Spinal cord (tissue), 9 donors: ENCODE measurements at regions not wholly inside any gene's neighbourhood (a gene's known extent, or its start where the extent isn't known, plus 50 kb on each side); places are given as distances from the start of the nearest gene placed in this dataset.

Source experiments
- DNase-seq, 6 donors: peaks; one replicate each; pipeline versions ENCODE4 v3.0.0 to v3.0.0-alpha.2; 2013 to 2015; ENCODE audit warnings: low spot score in 6 of 6, low read depth in 4 of 6
- H3K27ac ChIP-seq: one replicate; pipeline ENCODE4 v1.5.1; 2013; ENCODE audit warnings: low read depth, low read length, control low read depth
- H3K27me3 ChIP-seq: one replicate; pipeline ENCODE4 v1.6.1; 2013; ENCODE audit warnings: low read length; ENCODE audit not compliant: control insufficient read depth, insufficient read depth
- H3K36me3 ChIP-seq: one replicate; pipeline ENCODE4 v1.6.1; 2013; ENCODE audit warnings: low read length; ENCODE audit not compliant: control insufficient read depth, insufficient read depth
- H3K4me1 ChIP-seq: one replicate; pipeline ENCODE4 v1.6.1; 2013; ENCODE audit warnings: low read length; ENCODE audit not compliant: control insufficient read depth, insufficient read depth
- H3K4me3 ChIP-seq: one replicate; pipeline ENCODE4 v1.5.1; 2013; ENCODE audit warnings: low read depth, low read length, control low read depth
- H3K9me3 ChIP-seq: one replicate; pipeline ENCODE4 v1.6.1; 2013; ENCODE audit warnings: low read length; ENCODE audit not compliant: control insufficient read depth, insufficient read depth
- WGBS: methylation state at CpG from one replicate; pipeline ENCODE4 v1.1.5; 2013; ENCODE audit warnings: missing lambda C conversion rate; ENCODE audit not compliant: insufficient coverage; 5-methylcytosine and 5-hydroxymethylcytosine counted together
- donor health status: healthy.

DNA sequence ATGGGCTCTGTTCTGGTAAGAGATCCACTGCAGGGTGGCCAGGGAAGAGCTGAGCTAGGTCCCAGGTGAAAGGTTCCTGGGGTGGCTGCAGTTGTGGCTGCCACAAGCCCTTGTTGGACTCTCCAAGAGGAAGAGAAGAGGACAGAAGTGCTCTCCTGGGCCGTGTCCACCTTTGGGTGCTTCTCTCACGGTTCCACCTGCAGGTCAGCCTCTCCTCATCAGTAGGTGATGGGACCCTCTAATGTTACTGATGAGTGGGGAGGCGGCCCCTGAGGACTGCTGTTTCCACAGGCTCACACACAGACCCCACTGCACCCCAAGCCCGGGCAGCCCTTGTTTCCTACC, 804.9 kb downstream of the BRD1 start:
- no peak for DNase-seq
- Histone ChIP-seq H3K36me3 (no peaks in the 10 kb centered on the region), H3K27ac (no peak overlapping the region), H3K27me3 (no peaks in the 10 kb centered on the region), H3K9me3 (no peaks in the 10 kb centered on the region), H3K4me1 (peaks cover 33% of the 10 kb centered on the region), H3K4me3 (no peak overlapping the region)
- 100% methylated on average over 2 of the region's 4 CpGs for WGBS

DNA sequence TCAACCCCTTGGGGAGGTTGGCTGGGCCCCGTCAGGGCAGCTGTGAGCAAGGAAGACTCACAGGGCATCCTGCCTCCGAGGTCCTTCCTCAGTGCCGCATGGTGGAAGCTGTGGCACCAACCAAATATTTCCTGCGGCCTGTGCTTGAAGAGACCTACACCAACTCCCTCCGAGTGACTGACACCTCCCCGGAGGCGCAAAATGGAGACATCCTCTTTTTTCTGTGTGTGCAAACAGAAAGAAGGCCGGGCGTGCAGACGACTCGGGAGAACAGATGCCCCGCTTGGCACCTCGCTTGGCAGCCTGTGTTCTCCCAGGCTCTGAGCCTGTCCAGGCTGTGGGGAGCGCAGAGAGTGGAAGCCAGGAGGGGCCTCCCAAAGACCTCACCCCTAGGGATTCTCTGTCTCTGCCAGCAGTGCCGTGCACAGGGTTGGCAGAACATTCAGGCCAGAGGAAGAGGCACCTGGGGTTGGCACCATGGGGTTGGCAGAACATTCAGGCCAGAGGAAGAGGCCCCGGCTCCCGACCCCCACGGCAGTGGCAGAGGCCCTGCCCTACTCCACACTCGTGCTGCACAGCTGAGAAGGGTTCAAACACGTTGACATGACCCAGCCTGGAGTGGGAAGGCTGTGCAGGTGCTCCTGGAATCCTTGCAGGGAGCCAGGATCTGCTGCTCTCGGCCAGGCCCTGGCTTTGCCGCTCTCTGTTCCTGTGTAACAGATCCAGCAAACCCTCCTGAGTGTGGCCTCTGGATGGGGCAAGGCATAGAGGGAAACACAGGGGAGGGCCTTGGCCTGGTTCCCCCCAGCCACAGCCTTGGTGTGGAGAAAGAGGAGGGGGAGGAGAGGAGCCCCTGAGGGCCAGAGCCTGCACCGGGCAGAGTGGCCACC, 805.5 kb downstream of the BRD1 start:
- Histone ChIP-seq H3K4me1 (peaks cover 33% of the 10 kb centered on the region), H3K9me3 (no peaks in the 10 kb centered on the region), H3K4me3 (no peak overlapping the region), H3K27ac (no peak overlapping the region), H3K36me3 (no peaks in the 10 kb centered on the region), H3K27me3 (no peaks in the 10 kb centered on the region)
- WGBS: 72% methylated on average over 16 of the region's 23 CpGs
- peak in 1 of 6 donors; percentile 95 for DNase-seq

DNA sequence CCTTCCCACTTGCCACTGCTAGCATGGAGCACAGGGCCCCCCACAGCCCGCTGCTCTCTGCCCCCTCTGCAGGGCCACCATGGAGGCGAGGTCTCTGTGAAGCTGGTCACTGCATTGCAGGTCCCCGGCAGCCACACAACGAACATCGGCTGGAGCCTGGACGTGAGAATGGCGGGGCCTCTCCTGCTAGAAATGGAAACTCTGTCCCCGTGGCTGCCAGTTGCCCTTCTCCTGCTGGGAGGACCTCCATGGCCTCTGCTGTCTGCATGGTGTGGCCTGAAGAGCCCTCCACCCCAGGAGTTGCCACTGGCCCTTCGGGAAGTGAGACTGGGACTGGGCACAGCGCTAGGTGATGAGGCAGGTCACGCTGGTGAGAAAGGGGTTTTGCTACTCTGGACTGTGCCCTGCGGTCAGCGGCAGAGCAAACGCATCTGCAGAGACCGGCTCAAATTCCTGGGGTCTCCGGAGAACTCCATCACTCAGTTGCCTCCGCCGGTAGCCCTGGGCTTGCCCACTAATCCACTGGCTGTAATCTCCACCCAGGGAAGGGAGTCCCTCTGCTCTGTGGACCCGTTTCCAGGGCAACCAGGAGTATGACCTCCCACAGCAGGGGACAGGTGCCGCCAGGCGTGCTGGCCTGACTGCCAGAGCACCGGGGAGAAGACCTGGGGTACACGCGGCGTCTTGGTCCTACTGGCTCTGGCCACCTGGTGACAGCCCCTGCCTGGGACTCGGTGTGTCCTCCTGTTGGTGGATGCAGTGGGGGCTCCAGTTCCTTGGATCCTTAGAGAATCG, 806.3 kb downstream of the BRD1 start:
- WGBS: 79% methylated on average over 27 of the region's 27 CpGs
- DNase-seq: no peak
- H3K4me3 ChIP-seq: no peak overlapping the region

DNA sequence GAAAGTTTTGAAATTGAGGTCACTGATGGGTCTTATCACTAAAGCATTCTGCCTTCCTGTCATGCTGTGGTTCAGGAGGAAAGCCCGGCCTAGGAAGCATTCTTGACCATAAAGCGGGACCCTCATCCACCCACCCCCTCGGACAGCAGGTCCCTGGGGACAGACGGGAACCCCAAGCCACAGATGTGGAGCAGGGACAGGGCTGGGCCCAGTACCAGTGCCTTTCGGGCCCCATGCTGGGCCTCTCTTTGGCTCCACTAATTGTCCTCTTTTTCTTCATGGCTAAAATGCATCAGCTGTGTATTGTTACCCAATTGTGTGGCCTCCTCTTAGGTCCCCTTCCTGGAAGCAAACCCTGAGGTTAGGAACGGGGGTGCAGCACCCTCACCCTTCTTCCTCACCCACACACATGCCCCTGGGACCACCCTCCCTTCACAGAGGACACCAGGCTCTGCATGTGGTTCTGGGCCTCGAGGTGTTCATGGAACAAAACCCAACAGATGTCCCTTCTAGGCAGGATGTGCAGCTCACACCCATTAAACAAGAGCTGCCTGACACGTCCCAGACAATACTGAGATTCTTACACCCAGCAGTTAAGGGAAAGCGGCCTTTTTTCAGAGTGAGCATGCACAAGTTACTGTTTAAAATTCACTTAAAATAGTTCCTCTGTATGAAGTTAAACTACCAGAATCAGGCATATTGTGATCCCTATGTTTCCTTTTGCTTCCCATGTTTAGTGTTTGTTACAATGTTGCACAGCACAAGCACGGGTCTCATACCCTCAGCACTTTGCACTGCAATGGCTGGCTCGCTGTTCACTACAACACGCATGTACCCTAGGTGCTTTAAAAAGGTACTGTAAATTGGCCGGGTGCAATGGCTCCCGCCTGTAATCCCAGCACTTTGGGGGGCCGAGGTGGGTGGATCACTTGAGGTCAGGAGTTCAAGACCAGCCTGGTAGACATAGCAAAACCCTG, 807.6 kb downstream of the BRD1 start:
- Histone ChIP-seq H3K27ac (no peak overlapping the region), H3K4me1 (peaks cover 27% of the 10 kb centered on the region), H3K27me3 (no peaks in the 10 kb centered on the region), H3K9me3 (no peaks in the 10 kb centered on the region), H3K4me3 (no peak overlapping the region), H3K36me3 (no peaks in the 10 kb centered on the region)
- 85% methylated on average over 11 of the region's 15 CpGs for WGBS
- DNase-seq: no peak

More for the DNA sequence above, 806.3 kb downstream of the BRD1 start:
- Histone ChIP-seq H3K27ac (no peak overlapping the region), H3K36me3 (no peaks in the 10 kb centered on the region), H3K4me1 (peaks cover 31% of the 10 kb centered on the region), H3K27me3 (no peaks in the 10 kb centered on the region), H3K9me3 (no peaks in the 10 kb centered on the region)

DNA sequence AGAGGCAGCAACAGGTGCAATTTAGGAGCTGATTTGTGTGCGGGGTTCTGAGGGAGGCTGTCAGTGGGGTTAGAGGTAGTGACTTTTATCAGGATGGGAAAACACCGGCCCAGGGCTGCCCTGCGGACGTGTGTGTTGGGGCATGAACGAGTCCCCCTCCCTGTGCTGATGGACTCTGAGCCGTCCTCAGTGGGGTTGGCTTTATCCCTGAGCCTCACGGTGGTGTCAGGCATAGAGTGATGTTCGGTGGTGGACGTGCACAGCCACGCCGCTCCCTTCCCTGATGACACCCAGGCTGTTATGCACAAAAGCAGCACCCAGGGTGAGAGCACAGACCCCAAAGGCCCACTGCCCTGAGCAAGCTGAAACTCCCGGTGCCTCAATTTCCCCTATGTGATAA, 809.1 kb downstream of the BRD1 start:
- H3K36me3 ChIP-seq: no peaks in the 10 kb centered on the region
- no peak for DNase-seq
- no peaks in the 10 kb centered on the region for H3K9me3 ChIP-seq
- H3K27me3 ChIP-seq: no peaks in the 10 kb centered on the region
- no peak overlapping the region for H3K4me3 ChIP-seq
- H3K4me1 ChIP-seq: peaks cover 37% of the 10 kb centered on the region
- no peak overlapping the region for H3K27ac ChIP-seq
- 92% methylated on average over 11 of the region's 12 CpGs for WGBS

- no peak for DNase-seq
- no peaks in the 10 kb centered on the region for H3K9me3 ChIP-seq
- no peaks in the 10 kb centered on the region for H3K36me3 ChIP-seq
- H3K27me3 ChIP-seq: peaks cover 2% of the 10 kb centered on the region
- peaks cover 37% of the 10 kb centered on the region for H3K4me1 ChIP-seq
- H3K4me3 ChIP-seq: no peak overlapping the region
- 72% methylated on average over 12 of the region's 21 CpGs for whole genome bisulfite sequencing
- H3K27ac ChIP-seq: no peak overlapping the region
Observed at GRCh38 chr22:49017482-49018329, 810.0 kb downstream of the BRD1 start.

DNA sequence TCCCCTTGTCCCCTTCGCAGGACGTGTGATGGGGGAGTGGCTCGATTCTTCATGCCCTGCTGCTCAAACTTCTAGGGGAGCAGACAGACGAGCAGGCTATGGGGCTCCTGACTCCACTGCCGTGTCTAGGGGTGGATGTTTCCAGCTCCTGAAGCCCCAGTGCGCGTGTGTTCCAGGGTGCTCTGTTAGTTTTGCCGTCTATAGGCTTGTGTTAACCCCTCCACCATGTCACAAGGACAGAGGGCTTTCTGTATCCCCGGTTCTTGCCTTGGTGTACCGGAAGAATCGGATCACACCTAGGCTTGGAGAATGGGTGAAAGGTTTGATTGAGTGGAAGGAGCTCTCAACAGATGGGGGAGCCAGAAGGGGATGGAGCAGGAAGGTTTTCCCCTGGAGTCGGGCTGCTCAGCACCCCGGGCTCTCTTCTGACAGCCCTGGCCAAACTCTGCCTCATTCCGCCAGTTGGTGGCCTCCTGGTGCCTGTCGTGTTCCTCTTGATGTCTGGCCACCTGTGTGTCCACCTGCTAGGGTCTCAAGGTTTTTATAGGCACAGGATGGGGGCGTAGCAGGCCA, 810.7 kb downstream of the BRD1 start:
- WGBS: 82% methylated on average over 15 of the region's 16 CpGs
- DNase-seq: no peak
- Histone ChIP-seq H3K9me3 (no peaks in the 10 kb centered on the region), H3K27me3 (peaks cover 2% of the 10 kb centered on the region), H3K36me3 (no peaks in the 10 kb centered on the region), H3K27ac (no peak overlapping the region), H3K4me3 (no peak overlapping the region), H3K4me1 (peaks cover 43% of the 10 kb centered on the region)

- Histone ChIP-seq H3K4me3 (no peak overlapping the region), H3K36me3 (no peaks in the 10 kb centered on the region), H3K27me3 (peaks cover 2% of the 10 kb centered on the region), H3K4me1 (peaks cover 47% of the 10 kb centered on the region), H3K9me3 (no peaks in the 10 kb centered on the region), H3K27ac (no peak overlapping the region)
- peak in 2 of 6 donors; percentile 14 to 60 for DNase-seq
- WGBS: 67% methylated on average over 17 of the region's 26 CpGs
Observed at GRCh38 chr22:49015993-49016908, 811.4 kb downstream of the BRD1 start.
